HepG2 (cell line): ENCODE measurements at regions not wholly inside any gene's neighbourhood (a gene's known extent, or its start where the extent isn't known, plus 50 kb on each side); places are given as distances from the start of the nearest gene placed in this dataset.

ENCODE experiments used
- ATAC-seq: fragments of 200-7000 bp; cut with Tn5 transposase; 3 replicates; pipeline ENCODE4 v1.9.1; 2020; ENCODE audit warnings: mild to moderate bottlenecking, moderate library complexity
- BruUV-seq: library from RNA; stranded (reverse); fragments of 400-500 nt; replicated peaks from 2 replicates; lab custom pipeline; 2021; lab: Mats Ljungman, UMichigan
- CTCF ChIA-PET: fragments of 300-600 bp; formaldehyde crosslinking; extraction: SDS; loops from one replicate; lab custom pipeline; 2021; ENCODE audit warnings: low total read pairs, inconsistent platforms, low intra/inter-chr PET ratio; lab: Yijun Ruan, JAX
- POLR2A ChIA-PET: fragments of 350-600 bp; sonication (Branson Sonifier 250); formaldehyde crosslinking; loops from one replicate; lab custom pipeline; 2020; ENCODE audit warnings: antibody characterized with exemption, inconsistent platforms; lab: Yijun Ruan, JAX
- DNase-seq: peaks from one replicate; pipeline ENCODE4 v3.0.0-alpha.2; 2015; ENCODE audit warnings: low spot score
- FAIRE-seq: peaks from 3 replicates; lab custom pipeline; 2011; peaks lifted over from hg19 to GRCh38; lab: Jason Lieb, UNC
- H2AFZ ChIP-seq: one replicate; pipeline ENCODE4 v1.6.1; 2011; ENCODE audit warnings: low read length, inconsistent platforms
- H3K27ac ChIP-seq: fragments of 300-600 bp; 3 replicates; pipeline ENCODE4 v1.8.0; 2011; ENCODE audit warnings: mixed run types, mild to moderate bottlenecking, mixed read lengths, low read length, inconsistent platforms; ENCODE audit not compliant: insufficient read depth; ENCODE audit errors: extremely low read length
- H3K27me3 ChIP-seq, 2 experiments: fragments of 200-600 bp in 1 of 2; 2 replicates in 1 of 2; 3 replicates in 1 of 2; pipeline versions ENCODE4 v1.6.0 to v1.8.0; 2011; ENCODE audit warnings: low read length in 2 of 2, mild to moderate bottlenecking in 2 of 2, moderate library complexity in 2 of 2, inconsistent platforms in 1 of 2; ENCODE audit not compliant: insufficient read depth in 2 of 2, control insufficient read depth in 1 of 2
- H3K36me3 ChIP-seq, 2 experiments: fragments of 200-600 bp in 1 of 2; replicated peaks in 1 of 2; 2 replicates in 1 of 2; 3 replicates in 1 of 2; pipeline versions ENCODE4 v1.5.1 to v1.8.0; 2011; ENCODE audit warnings: low read length in 2 of 2, inconsistent platforms in 1 of 2; ENCODE audit not compliant: insufficient read depth in 2 of 2, control insufficient read depth in 1 of 2
- H3K4me1 ChIP-seq: 2 replicates; pipeline ENCODE4 v1.5.1; 2012; ENCODE audit warnings: low read length, inconsistent platforms; ENCODE audit not compliant: insufficient read depth
- H3K4me2 ChIP-seq: 2 replicates; pipeline ENCODE4 v1.6.0; 2011; ENCODE audit warnings: low read depth, low read length, inconsistent platforms
- H3K4me3 ChIP-seq, 3 experiments: fragments of 200-600 bp in 1 of 3; sonication (generic), shearing (Covaris generic) in 1 of 3; replicated peaks in 1 of 3; 2 replicates each; pipeline ENCODE4 v1.5.1; 2011 to 2016; ENCODE audit warnings: low read length in 3 of 3, inconsistent platforms in 2 of 3, low read depth in 2 of 3, mild to moderate bottlenecking in 2 of 3, control low read depth in 1 of 3, mixed read lengths in 1 of 3; ENCODE audit not compliant: insufficient read depth in 1 of 3
- H3K79me2 ChIP-seq: one replicate; pipeline ENCODE4 v1.6.1; 2011; ENCODE audit warnings: low read length, inconsistent platforms; ENCODE audit not compliant: insufficient read depth
- H3K9ac ChIP-seq: 2 replicates; pipeline ENCODE4 v1.6.0; 2011; ENCODE audit warnings: mild to moderate bottlenecking, low read depth, low read length, inconsistent platforms; ENCODE audit not compliant: insufficient read depth
- H3K9me3 ChIP-seq: 2 replicates; pipeline ENCODE4 v1.5.1; 2012; ENCODE audit warnings: mild to moderate bottlenecking, low read length
- H4K20me1 ChIP-seq: 2 replicates; pipeline ENCODE4 v1.6.0; 2011; ENCODE audit warnings: inconsistent platforms, mild to moderate bottlenecking, low read length, moderate library complexity; ENCODE audit not compliant: insufficient read depth
- CREM ChIP-seq, 2 experiments: sonication (generic) in 1 of 2; formaldehyde crosslinking in 1 of 2; IDR thresholded peaks; 2 replicates each; pipeline versions ENCODE4 v1.4.0 to v1.6.1; 2016 to 2020; ENCODE audit warnings: antibody characterized with exemption in 1 of 2, mild to moderate bottlenecking in 1 of 2, missing genetic modification reagents in 1 of 2
- E2F1 ChIP-seq: sonication (generic); formaldehyde crosslinking; IDR thresholded peaks from 2 replicates; pipeline ENCODE4 v1.5.0; 2020; ENCODE audit warnings: missing genetic modification reagents
- FOXK2 ChIP-seq: fragments of 450-650 bp; IDR thresholded peaks from 2 replicates; pipeline ENCODE4 v1.6.1; 2016
- FUBP1 ChIP-seq: sonication (generic); formaldehyde crosslinking; IDR thresholded peaks from 2 replicates; pipeline ENCODE4 v1.5.1; 2020; ENCODE audit warnings: missing genetic modification reagents, mild to moderate bottlenecking, borderline replicate concordance
- KLF6 ChIP-seq: IDR thresholded peaks from 2 replicates; pipeline ENCODE4 v1.8.0; 2016; ENCODE audit warnings: missing biosample characterization, missing genetic modification reagents
- MAFF ChIP-seq: IDR thresholded peaks from 2 replicates; pipeline ENCODE4 v1.6.1; 2011; ENCODE audit warnings: low read depth, low read length, improper control_type of control experiment
- MYC ChIP-seq: sonication (generic); formaldehyde crosslinking; IDR thresholded peaks from 2 replicates; pipeline ENCODE4 v1.9.0; 2021; ENCODE audit warnings: missing genetic modification reagents, borderline replicate concordance
- PPARG ChIP-seq: conservative IDR thresholded peaks from 2 replicates; pipeline ENCODE4 v1.6.1; 2016; ENCODE audit warnings: missing biosample characterization, missing genetic modification reagents
- RARG ChIP-seq: sonication (generic); formaldehyde crosslinking; IDR thresholded peaks from 2 replicates; pipeline ENCODE4 v1.4.0; 2020; ENCODE audit warnings: low read depth, mild to moderate bottlenecking, missing genetic modification reagents
- RFXAP ChIP-seq: sonication (generic); formaldehyde crosslinking; IDR thresholded peaks from 2 replicates; pipeline ENCODE4 v1.4.0; 2020; ENCODE audit warnings: missing genetic modification reagents, borderline replicate concordance
- SETDB1 ChIP-seq: sonication (generic); formaldehyde crosslinking; IDR thresholded peaks from 2 replicates; pipeline ENCODE4 v1.5.1; 2020; ENCODE audit warnings: missing genetic modification reagents, mild to moderate bottlenecking, borderline replicate concordance
- UBTF ChIP-seq: sonication (generic); formaldehyde crosslinking; IDR thresholded peaks from 2 replicates; pipeline ENCODE4 v1.4.0; 2020; ENCODE audit warnings: mild to moderate bottlenecking, missing genetic modification reagents
- ZNF576 ChIP-seq: sonication (generic); formaldehyde crosslinking; IDR thresholded peaks from 2 replicates; pipeline ENCODE4 v1.4.0; 2020; ENCODE audit warnings: mild to moderate bottlenecking, missing genetic modification reagents
- ZNF607 ChIP-seq: sonication (generic); formaldehyde crosslinking; IDR thresholded peaks from 2 replicates; pipeline ENCODE4 v1.5.1; 2020; ENCODE audit warnings: missing genetic modification reagents, mild to moderate bottlenecking, borderline replicate concordance
- ZNF670 ChIP-seq: sonication (generic); formaldehyde crosslinking; IDR thresholded peaks from 2 replicates; pipeline ENCODE4 v1.8.0; 2022; ENCODE audit warnings: mild to moderate bottlenecking, missing genetic modification reagents, borderline replicate concordance
- ZNF710 ChIP-seq: sonication (generic); formaldehyde crosslinking; IDR thresholded peaks from 2 replicates; pipeline ENCODE4 v1.5.0; 2020; ENCODE audit warnings: mild to moderate bottlenecking, missing genetic modification reagents, borderline replicate concordance
- ZNF879 ChIP-seq: sonication (generic); formaldehyde crosslinking; IDR thresholded peaks from 2 replicates; pipeline ENCODE4 v1.8.1; 2023; ENCODE audit warnings: missing genetic modification reagents
- WGBS: methylation state at CpG from one replicate; pipeline ENCODE4 v1.1.6; 2017; ENCODE audit warnings: low lambda C conversion rate; 5-methylcytosine and 5-hydroxymethylcytosine counted together
- in situ Hi-C: cut with HindIII; loops from 2 replicates; pipeline ENCODE4 v1.10.0; 2017; ENCODE audit warnings: low pct_unique_long_range_greater_than_20kb; ENCODE audit not compliant: extremely low pct_ligation_motif_present
- intact Hi-C: fragments of 100-400 bp; cut with micrococcal nuclease; formaldehyde crosslinking; loops from one replicate; pipeline ENCODE4 v1.10.0; 2022; ENCODE audit not compliant: unreplicated experiment

GRCh38 chr7:85730012-85730411, 543.2 kb upstream of the SEMA3D start (continued):
- TF ChIP-seq ZNF879 (CRISPR knock-in tag) (no peak), FUBP1 (no peak), SETDB1 (CRISPR knock-in tag) (no peak), FOXK2 (no peak), RFXAP (CRISPR knock-in tag) (no peak), MYC (CRISPR knock-in tag) (no peak), ZNF710 (CRISPR knock-in tag) (no peak), ZNF607 (CRISPR knock-in tag) (no peak), MAFF (no peak)

- Histone ChIP-seq H3K4me3 (no peak overlapping the region), H3K27ac (no peak overlapping the region), H2AFZ (no peak overlapping the region), H3K79me2 (no peaks in the 10 kb centered on the region), H3K4me1 (no peaks in the 10 kb centered on the region), H3K4me2 (no peak overlapping the region), H3K27me3 (no peaks in the 10 kb centered on the region), H3K36me3 (no peaks in the 10 kb centered on the region), H3K9me3 (no peaks in the 10 kb centered on the region), H4K20me1 (no peaks in the 10 kb centered on the region), H3K9ac (no peak overlapping the region)
- POLR2A ChIA-PET = no interaction called here
- CTCF ChIA-PET = no interaction called here
- 0% methylated on average over 2 of the region's 2 CpGs for WGBS
- no TSS peak for BruUV-seq
- in situ Hi-C loops = no loop called here
- DNase-seq = no peak
- intact Hi-C loops = no loop called here
- FAIRE-seq = no peak
- no peak for ATAC-seq
- TF ChIP-seq ZNF576 (no peak), KLF6 (CRISPR knock-in tag) (no peak), E2F1 (CRISPR knock-in tag) (no peak), CREM (IDR thresholded peaks at IDR 0.05) (no peak), CREM (CRISPR knock-in tag; IDR thresholded peaks at IDR 0.05) (no peak), ZNF670 (CRISPR knock-in tag) (no peak), RARG (CRISPR knock-in tag) (no peak), PPARG (CRISPR knock-in tag) (no peak), UBTF (no peak)
These were observed 538.2 kb upstream of the SEMA3D start for GRCh38 chr7:85725026-85725425.
